GM23338 (cell line): ENCODE measurements at regions not wholly inside any gene's neighbourhood (a gene's known extent, or its start where the extent isn't known, plus 50 kb on each side); places are given as distances from the start of the nearest gene placed in this dataset.

ENCODE experiments used
- ATAC-seq: fragments of 200-7000 bp; cut with Tn5 transposase; 3 replicates; pipeline ENCODE4 v1.9.1; 2020
- DNase-seq: peaks from one replicate; pipeline ENCODE4 v3.0.0-alpha.2; 2015; ENCODE audit warnings: low spot score
- H2AFZ ChIP-seq: fragments of 200-600 bp; sonication (generic); 2 replicates; pipeline ENCODE4 v1.8.0; 2016; ENCODE audit warnings: antibody characterized with exemption, mild to moderate bottlenecking, moderate library complexity
- H3F3A ChIP-seq: fragments of 200-600 bp; sonication (generic); replicated peaks from 2 replicates; pipeline ENCODE4 v1.8.0; 2017; ENCODE audit warnings: antibody characterized with exemption, mixed run types, low read depth
- H3K27ac ChIP-seq: fragments of 200-600 bp; sonication (generic); 2 replicates; pipeline ENCODE4 v1.6.1; 2016; ENCODE audit warnings: low read depth
- H3K27me3 ChIP-seq: fragments of 200-600 bp; sonication (generic); 2 replicates; pipeline ENCODE4 v1.8.0; 2016; ENCODE audit warnings: mild to moderate bottlenecking, mixed run types, moderate library complexity; ENCODE audit not compliant: insufficient read depth
- H3K36me3 ChIP-seq: fragments of 200-600 bp; sonication (generic); 2 replicates; pipeline ENCODE4 v1.8.0; 2016; ENCODE audit warnings: mild to moderate bottlenecking; ENCODE audit not compliant: insufficient read depth
- H3K4me1 ChIP-seq: fragments of 200-600 bp; sonication (generic); 2 replicates; pipeline ENCODE4 v1.8.0; 2016; ENCODE audit warnings: mild to moderate bottlenecking, moderate library complexity; ENCODE audit not compliant: insufficient read depth
- H3K4me2 ChIP-seq: fragments of 200-600 bp; sonication (generic); 2 replicates; pipeline ENCODE4 v1.7.1; 2017; ENCODE audit warnings: mixed run types
- H3K4me3 ChIP-seq: fragments of 200-600 bp; sonication (generic); 2 replicates; pipeline ENCODE4 v1.6.1; 2016; ENCODE audit warnings: mixed run types
- H3K79me2 ChIP-seq: fragments of 200-600 bp; sonication (generic); replicated peaks from 2 replicates; pipeline ENCODE4 v1.8.0; 2017; ENCODE audit warnings: mild to moderate bottlenecking; ENCODE audit not compliant: insufficient read depth
- H3K9me2 ChIP-seq: fragments of 200-600 bp; sonication (generic); 2 replicates; pipeline ENCODE4 v1.8.0; 2017; ENCODE audit not compliant: insufficient read depth
- H4K20me1 ChIP-seq: fragments of 200-600 bp; sonication (generic); replicated peaks from 2 replicates; pipeline ENCODE4 v1.8.0; 2017; ENCODE audit warnings: mild to moderate bottlenecking; ENCODE audit not compliant: insufficient read depth
- H3K27ac Mint-ChIP-seq: 2 replicates; pipeline ENCODE4 v1.8.0; 2020; ENCODE audit warnings: inconsistent platforms, mild to moderate bottlenecking, moderate library complexity, mixed read lengths
- H3K27me3 Mint-ChIP-seq: 3 replicates; pipeline ENCODE4 v1.8.0; 2022; ENCODE audit warnings: low read depth, mild to moderate bottlenecking, moderate library complexity, mixed read lengths, inconsistent platforms; ENCODE audit not compliant: insufficient read depth, poor library complexity
- H3K36me3 Mint-ChIP-seq: 3 replicates; pipeline ENCODE4 v1.8.0; 2021; ENCODE audit warnings: low read depth, mild to moderate bottlenecking, inconsistent platforms, moderate library complexity, mixed read lengths
- H3K4me1 Mint-ChIP-seq: 3 replicates; pipeline ENCODE4 v1.8.0; 2020; ENCODE audit warnings: mild to moderate bottlenecking, inconsistent platforms, mixed read lengths
- H3K4me3 Mint-ChIP-seq: 3 replicates; pipeline ENCODE4 v1.8.0; 2021; ENCODE audit warnings: moderate library complexity, mild to moderate bottlenecking, inconsistent platforms, mixed read lengths
- H3K9me3 Mint-ChIP-seq: 3 replicates; pipeline ENCODE4 v1.8.0; 2020; ENCODE audit warnings: moderate library complexity, mild to moderate bottlenecking, inconsistent platforms, mixed read lengths
- CTCF ChIP-seq, 2 experiments: fragments of 200-600 bp in 1 of 2; sonication (generic) in 1 of 2; conservative IDR thresholded peaks; 2 replicates each; pipeline versions ENCODE4 v1.5.1 to v1.6.1; 2016 to 2017; ENCODE audit warnings: antibody characterized with exemption in 2 of 2, low read depth in 2 of 2, mild to moderate bottlenecking in 2 of 2, moderate library complexity in 1 of 2
- EZH2 ChIP-seq: fragments of 200-600 bp; sonication (generic); IDR thresholded peaks from one replicate; pipeline ENCODE4 v1.8.0; 2017; ENCODE audit warnings: antibody characterized with exemption, mild to moderate bottlenecking, low read depth; ENCODE audit not compliant: unreplicated experiment
- NANOG ChIP-seq: IDR thresholded peaks from 2 replicates; pipeline ENCODE4 v1.6.1; 2016; ENCODE audit warnings: antibody characterized with exemption, borderline replicate concordance
- POLR2AphosphoS5 ChIP-seq: IDR thresholded peaks from 2 replicates; pipeline ENCODE4 v1.6.1; 2016; ENCODE audit warnings: antibody characterized with exemption, low read depth
- STAT1 ChIP-seq: IDR thresholded peaks from one replicate; pipeline ENCODE4 v1.6.1; 2016; ENCODE audit warnings: antibody characterized with exemption; ENCODE audit not compliant: unreplicated experiment
- ZNF331 ChIP-seq: fragments of 250-450 bp; sonication (Bioruptor Pico); IDR thresholded peaks from 2 replicates; pipeline ENCODE4 v1.5.0; 2020; ENCODE audit warnings: low read depth, mild to moderate bottlenecking, moderate library complexity

- Histone ChIP-seq H3K36me3 (no peaks in the 10 kb centered on the region), H3K79me2 (no peaks in the 10 kb centered on the region), H3K27me3 (no peaks in the 10 kb centered on the region), H3K4me3 (no peak overlapping the region), H3K27ac (no peak overlapping the region), H3K4me1 (no peaks in the 10 kb centered on the region), H3F3A (no peaks in the 10 kb centered on the region), H2AFZ (no peak overlapping the region; the same call in 1 of the 2 replicates), H3K9me2 (no peaks in the 10 kb centered on the region), H3K4me2 (no peak overlapping the region), H4K20me1 (no peaks in the 10 kb centered on the region; the same call in 1 of the 2 replicates)
- H3K36me3 Mint-ChIP-seq: no peaks in the 10 kb centered on the region
- H3K9me3 Mint-ChIP-seq: no peaks in the 10 kb centered on the region
- DNase-seq: peak; percentile 33
- no peak overlapping the region for H3K4me3 Mint-ChIP-seq
- H3K4me1 Mint-ChIP-seq: peaks cover 2% of the 10 kb centered on the region; the same call in 2 of the 3 replicates
- peak; percentile 35 for ATAC-seq
- peak in 1 of 2 experiments; percentile 53; a peak in 2 of 4 replicates for TF ChIP-seq CTCF (conservative IDR thresholded peaks at IDR 0.05; ENCODE audit: low read depth in 2 of 2)
- no peak for TF ChIP-seq EZH2
- no peak for TF ChIP-seq ZNF331 (CRISPR knock-in tag)
- H3K27me3 Mint-ChIP-seq: peaks cover 7% of the 10 kb centered on the region
- H3K27ac Mint-ChIP-seq: no peak overlapping the region
Observed at GRCh38 chr4:7124689-7125442, 57.0 kb upstream of the GRPEL1 start.

- Mint-ChIP-seq H3K27me3 (peaks cover 12% of the 10 kb centered on the region), H3K4me3 (no peak overlapping the region), H3K36me3 (no peaks in the 10 kb centered on the region), H3K4me1 (peaks cover 2% of the 10 kb centered on the region; the same call in 2 of the 3 replicates), H3K27ac (no peak overlapping the region), H3K9me3 (peaks cover 3% of the 10 kb centered on the region; the same call in 1 of the 3 replicates)
- H3K4me3 ChIP-seq: no peak overlapping the region
- no peaks in the 10 kb centered on the region for H3K27me3 ChIP-seq
- no peak overlapping the region for H3K27ac ChIP-seq
- no peaks in the 10 kb centered on the region; the same call in 1 of the 2 replicates for H4K20me1 ChIP-seq
- ATAC-seq: peak; percentile 30
- H3K79me2 ChIP-seq: no peaks in the 10 kb centered on the region
- TF ChIP-seq POLR2AphosphoS5 (no peak), NANOG (no peak)
- peaks cover 10% of the 10 kb centered on the region for H3K9me2 ChIP-seq
- no peaks in the 10 kb centered on the region for H3K36me3 ChIP-seq
- no peaks in the 10 kb centered on the region for H3F3A ChIP-seq
- no peak overlapping the region for H3K4me2 ChIP-seq
- no peak overlapping the region for H2AFZ ChIP-seq
- DNase-seq: no peak
- H3K4me1 ChIP-seq: no peaks in the 10 kb centered on the region
Observed at GRCh38 chr4:7121866-7122653, 54.2 kb upstream of the GRPEL1 start.

- Histone ChIP-seq H3K27me3 (no peaks in the 10 kb centered on the region), H2AFZ (no peak overlapping the region), H3K4me2 (no peak overlapping the region), H3K36me3 (no peaks in the 10 kb centered on the region), H3K4me3 (no peak overlapping the region), H3K27ac (no peak overlapping the region), H3K9me2 (peaks cover 10% of the 10 kb centered on the region), H3K79me2 (no peaks in the 10 kb centered on the region), H3K4me1 (no peaks in the 10 kb centered on the region), H3F3A (no peaks in the 10 kb centered on the region), H4K20me1 (no peaks in the 10 kb centered on the region)
- H3K4me1 Mint-ChIP-seq: peaks cover 2% of the 10 kb centered on the region; the same call in 2 of the 3 replicates
- peaks cover 11% of the 10 kb centered on the region for H3K27me3 Mint-ChIP-seq
- H3K4me3 Mint-ChIP-seq: no peak overlapping the region
- H3K36me3 Mint-ChIP-seq: no peaks in the 10 kb centered on the region
- no peak overlapping the region for H3K27ac Mint-ChIP-seq
- DNase-seq: no peak
- H3K9me3 Mint-ChIP-seq: peaks cover 3% of the 10 kb centered on the region; the same call in 1 of the 3 replicates
- no peak for ATAC-seq
- no peak for TF ChIP-seq EZH2
- TF ChIP-seq STAT1: no peak
Observed at GRCh38 chr4:7121174-7121573, 53.3 kb upstream of the GRPEL1 start.
